GM12878 (cell line): ENCODE measurements at regions not wholly inside any gene's neighbourhood (a gene's known extent, or its start where the extent isn't known, plus 50 kb on each side); places are given as distances from the start of the nearest gene placed in this dataset.

Experiments
- ATAC-seq: fragments of 200-7000 bp; cut with Tn5 transposase; 3 replicates; pipeline ENCODE4 v1.9.1; 2020; ENCODE audit warnings: mild to moderate bottlenecking, moderate library complexity
- BruUV-seq: library from RNA; stranded (reverse); fragments of 400-500 nt; replicated peaks from 2 replicates; lab custom pipeline; 2021; lab: Mats Ljungman, UMichigan
- CTCF ChIA-PET: fragments of 300-600 bp; sonication (Branson Sonifier 250); formaldehyde crosslinking; extraction: SDS; loops from one replicate; lab custom pipeline; 2021; ENCODE audit warnings: inconsistent platforms; lab: Yijun Ruan, JAX
- POLR2A ChIA-PET: fragments of 350-600 bp; formaldehyde crosslinking; extraction: SDS; loops from one replicate; lab custom pipeline; 2021; ENCODE audit warnings: inconsistent platforms; lab: Charles Lee
- RAD21 ChIA-PET: fragments of 300-600 bp; sonication (Branson Sonifier 250); formaldehyde crosslinking; loops from one replicate; lab custom pipeline; 2023; ENCODE audit warnings: antibody characterized with exemption; ENCODE audit not compliant: unreplicated experiment; lab: Charles Lee
- SMC1A ChIA-PET: fragments of 300-600 bp; sonication (Branson Sonifier 250); formaldehyde crosslinking; loops from one replicate; lab custom pipeline; 2023; ENCODE audit not compliant: unreplicated experiment, uncharacterized antibody; lab: Charles Lee
- DNase-seq: peaks from one replicate; pipeline ENCODE4 v3.0.0-alpha.2; 2011; ENCODE audit warnings: low read depth, low spot score
- FAIRE-seq: peaks from 3 replicates; lab custom pipeline; 2011; peaks lifted over from hg19 to GRCh38; lab: Jason Lieb, UNC
- H2AFZ ChIP-seq: 2 replicates; pipeline ENCODE4 v1.6.0; 2011; ENCODE audit warnings: low read depth, low read length, control low read depth; ENCODE audit not compliant: control insufficient read depth
- H3K27ac ChIP-seq: 2 replicates; pipeline ENCODE4 v1.5.1; 2011; ENCODE audit warnings: control low read depth; ENCODE audit not compliant: control insufficient read depth, insufficient read depth
- H3K27me3 ChIP-seq, 2 experiments: replicated peaks in 1 of 2; 2 replicates each; pipeline versions ENCODE4 v1.6.0 to v1.6.1; 2011; ENCODE audit warnings: low read length in 1 of 2; ENCODE audit not compliant: control insufficient read depth in 2 of 2, insufficient read depth in 2 of 2
- H3K36me3 ChIP-seq, 2 experiments: 2 replicates each; pipeline ENCODE4 v1.5.1; 2011; ENCODE audit warnings: low read length in 1 of 2; ENCODE audit not compliant: control insufficient read depth in 2 of 2, insufficient read depth in 2 of 2
- H3K4me1 ChIP-seq: 2 replicates; pipeline ENCODE4 v1.6.1; 2011; ENCODE audit warnings: mild to moderate bottlenecking, low read length, moderate library complexity, mixed read lengths; ENCODE audit not compliant: control insufficient read depth, insufficient read depth
- H3K4me2 ChIP-seq: 2 replicates; pipeline ENCODE4 v1.6.0; 2011; ENCODE audit warnings: control low read depth; ENCODE audit not compliant: control insufficient read depth, insufficient read depth
- H3K4me3 ChIP-seq: fragments of 200-600 bp; sonication (generic); 2 replicates; pipeline ENCODE4 v1.5.1; 2016
- H3K79me2 ChIP-seq: 2 replicates; pipeline ENCODE4 v1.6.0; 2011; ENCODE audit warnings: low read length; ENCODE audit not compliant: control insufficient read depth, insufficient read depth
- H3K9ac ChIP-seq: 2 replicates; pipeline ENCODE4 v1.8.0; 2011; ENCODE audit warnings: low read length, control low read depth, mixed read lengths; ENCODE audit not compliant: control insufficient read depth, insufficient read depth
- H3K9me3 ChIP-seq: replicated peaks from 3 replicates; pipeline ENCODE4 v1.5.1; 2011; ENCODE audit warnings: mild to moderate bottlenecking, low read length; ENCODE audit not compliant: control insufficient read depth, insufficient read depth
- H4K20me1 ChIP-seq: 2 replicates; pipeline ENCODE4 v1.6.0; 2011; ENCODE audit not compliant: control insufficient read depth, insufficient read depth
- BCLAF1 ChIP-seq: fragments of 450-650 bp; IDR thresholded peaks from 2 replicates; pipeline ENCODE4 v1.6.1; 2017; ENCODE audit warnings: antibody characterized with exemption, mild to moderate bottlenecking, moderate library complexity
- CEBPB ChIP-seq, 2 experiments: fragments of 150-350 bp in 1 of 2; IDR thresholded peaks; 2 replicates each; pipeline ENCODE4 v1.6.1; 2012 to 2014; ENCODE audit warnings: low read depth in 2 of 2, low read length in 2 of 2, borderline replicate concordance in 1 of 2, inconsistent platforms in 1 of 2
- FOXK2 ChIP-seq: fragments of 450-650 bp; IDR thresholded peaks from 2 replicates; pipeline ENCODE4 v1.6.1; 2017; ENCODE audit warnings: mild to moderate bottlenecking, moderate library complexity
- MXI1 ChIP-seq: fragments of 150-350 bp; IDR thresholded peaks from 2 replicates; pipeline ENCODE4 v1.6.1; 2011; ENCODE audit warnings: low read depth, mild to moderate bottlenecking, inconsistent platforms, low read length, improper control_type of control experiment
- NFXL1 ChIP-seq: fragments of 450-650 bp; IDR thresholded peaks from 2 replicates; pipeline ENCODE4 v1.6.1; 2017; ENCODE audit warnings: antibody characterized with exemption, mild to moderate bottlenecking, borderline replicate concordance
- NFYB ChIP-seq: IDR thresholded peaks from 2 replicates; pipeline ENCODE4 v1.6.1; 2011; ENCODE audit warnings: low read depth, mild to moderate bottlenecking, low read length, improper control_type of control experiment, moderate library complexity; ENCODE audit not compliant: insufficient read depth
- PAX8 ChIP-seq: fragments of 450-650 bp; IDR thresholded peaks from 2 replicates; pipeline ENCODE4 v1.6.1; 2017; ENCODE audit warnings: mild to moderate bottlenecking, moderate library complexity
- RAD21 ChIP-seq: IDR thresholded peaks from 2 replicates; pipeline ENCODE4 v1.6.1; 2011; ENCODE audit warnings: mild to moderate bottlenecking, low read depth, low read length, moderate library complexity; ENCODE audit not compliant: insufficient read depth
- SREBF2 ChIP-seq: IDR thresholded peaks from 2 replicates; pipeline ENCODE4 v1.6.1; 2012; ENCODE audit warnings: mild to moderate bottlenecking, low read length
- TCF3 ChIP-seq: IDR thresholded peaks from 2 replicates; pipeline ENCODE4 v1.6.1; 2012; ENCODE audit warnings: low read depth, mild to moderate bottlenecking, low read length, borderline replicate concordance; ENCODE audit not compliant: insufficient read depth
- WGBS: methylation state at CpG from one replicate; pipeline ENCODE4 v1.1.6; 2016; ENCODE audit warnings: low lambda C conversion rate; ENCODE audit not compliant: insufficient replicate concordance, insufficient coverage; ENCODE audit errors: missing lambda C conversion rate; 5-methylcytosine and 5-hydroxymethylcytosine counted together
- in situ Hi-C: fragments of 300-500 bp; cut with MboI; formaldehyde crosslinking; loops from 9 replicates; pipeline ENCODE4 v1.14.3; 2018; ENCODE audit warnings: mixed read lengths
- intact Hi-C: fragments of 100-400 bp; cut with micrococcal nuclease; formaldehyde crosslinking; loops from one replicate; pipeline ENCODE4 v1.14.2; 2022; ENCODE audit not compliant: unreplicated experiment
- TF ChIP-seq, protein P1 (sequence below): IDR thresholded peaks from 2 replicates; pipeline ENCODE4 v1.6.1; 2011; ENCODE audit warnings: borderline replicate concordance, low read depth, mild to moderate bottlenecking, moderate library complexity, low read length; ENCODE audit not compliant: insufficient read depth, poor library complexity, severe bottlenecking

- no TSS peak for BruUV-seq
- no peaks in the 10 kb centered on the region for H4K20me1 ChIP-seq
- 0% methylated on average over 1 of the region's 1 CpG for WGBS
- H3K4me1 ChIP-seq: no peaks in the 10 kb centered on the region
- intact Hi-C loops (no loop called here), in situ Hi-C loops (loop anchor here (25.0 kb wide), 1 partner anchor 206 kb away; no protein-coding TSS in a partner anchor)
- H2AFZ ChIP-seq: no peak overlapping the region
- DNase-seq (no peak), ATAC-seq (no peak), FAIRE-seq (no peak)
- RAD21 ChIA-PET: interaction anchor here (0.7 to 1.1 kb wide), 2 partner anchors 14 to 209 kb away, joined by 3 read pairs; no protein-coding TSS in a partner anchor
- no peak overlapping the region for H3K27ac ChIP-seq
- H3K4me3 ChIP-seq: no peak overlapping the region
- no peaks in the 10 kb centered on the region for H3K36me3 ChIP-seq
- H3K9me3 ChIP-seq: no peaks in the 10 kb centered on the region
- SMC1A ChIA-PET: interaction anchor here (0.9 to 1.2 kb wide), 2 partner anchors 8 to 10 kb away, joined by 3 read pairs; no protein-coding TSS in a partner anchor
- CTCF ChIA-PET: interaction anchor here (1.4 to 1.6 kb wide), 2 partner anchors 209 to 271 kb away, joined by 3 to 4 read pairs; no protein-coding TSS in a partner anchor
- no peak overlapping the region for H3K9ac ChIP-seq
- no peaks in the 10 kb centered on the region for H3K27me3 ChIP-seq
- no peaks in the 10 kb centered on the region for H3K79me2 ChIP-seq
- POLR2A ChIA-PET: no interaction called here
- no peak for TF ChIP-seq TCF3
- TF ChIP-seq, protein P1, sequence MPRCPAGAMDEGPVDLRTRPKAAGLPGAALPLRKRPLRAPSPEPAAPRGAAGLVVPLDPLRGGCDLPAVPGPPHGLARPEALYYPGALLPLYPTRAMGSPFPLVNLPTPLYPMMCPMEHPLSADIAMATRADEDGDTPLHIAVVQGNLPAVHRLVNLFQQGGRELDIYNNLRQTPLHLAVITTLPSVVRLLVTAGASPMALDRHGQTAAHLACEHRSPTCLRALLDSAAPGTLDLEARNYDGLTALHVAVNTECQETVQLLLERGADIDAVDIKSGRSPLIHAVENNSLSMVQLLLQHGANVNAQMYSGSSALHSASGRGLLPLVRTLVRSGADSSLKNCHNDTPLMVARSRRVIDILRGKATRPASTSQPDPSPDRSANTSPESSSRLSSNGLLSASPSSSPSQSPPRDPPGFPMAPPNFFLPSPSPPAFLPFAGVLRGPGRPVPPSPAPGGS: no peak
- no peak for TF ChIP-seq FOXK2
- TF ChIP-seq CEBPB (IDR thresholded peaks at IDR 0.05; ENCODE audit: borderline replicate concordance in 1 of 2, low read depth in 2 of 2, low read length in 2 of 2): no peak
- TF ChIP-seq BCLAF1: no peak
- no peak for TF ChIP-seq RAD21
- no peak for TF ChIP-seq SREBF2
- no peak for TF ChIP-seq NFYB
- TF ChIP-seq MXI1: no peak
- TF ChIP-seq PAX8: no peak
- TF ChIP-seq NFXL1: no peak
- H3K4me2 ChIP-seq: no peak overlapping the region
Measured at GRCh38 chr7:81506609-81507008, 263.2 kb downstream of the HGF start.
